CD4-positive, alpha-beta T cell treated with Interleukin-4 for 4 hours (primary cell): ENCODE measurements at regions not wholly inside any gene's neighbourhood (a gene's known extent, or its start where the extent isn't known, plus 50 kb on each side); places are given as distances from the start of the nearest gene placed in this dataset.
"Not testable (repeated sequence)": the region's sequence is repeated elsewhere in the genome, so short reads cannot be mapped to it uniquely, and the experiment has no call there.

ENCODE experiments used
- DNase-seq: peaks from one replicate; pipeline ENCODE4 v3.0.0-alpha.2; 2020

GRCh38 chr2:142571934-142572333 is 305.5 kb upstream of the KYNU start:
- DNase-seq: no peak

GRCh38 chr2:142562900-142563299 is 314.6 kb upstream of the KYNU start:
- no peak for DNase-seq

- DNase-seq: no peak
These were observed 315.8 kb upstream of the KYNU start for GRCh38 chr2:142561656-142562055.

GRCh38 chr2:142557391-142557790 is 320.1 kb upstream of the KYNU start:
- DNase-seq: no peak

GRCh38 chr2:142545999-142546398 is 331.5 kb upstream of the KYNU start:
- not testable (repeated sequence) for DNase-seq

- DNase-seq: no peak
These were observed 332.4 kb upstream of the KYNU start for GRCh38 chr2:142545036-142545435.

GRCh38 chr2:142544173-142544572 is 333.3 kb upstream of the KYNU start:
- no peak for DNase-seq

GRCh38 chr2:142542431-142542910 is 335.0 kb upstream of the KYNU start:
- no peak for DNase-seq

- no peak for DNase-seq
These were observed 340.5 kb upstream of the KYNU start for GRCh38 chr2:142536966-142537365.

- DNase-seq: no peak
These were observed 341.0 kb upstream of the KYNU start for GRCh38 chr2:142536492-142536891.

- no peak for DNase-seq
These were observed 342.2 kb upstream of the KYNU start for GRCh38 chr2:142535311-142535710.

- no peak for DNase-seq
These were observed 344.3 kb upstream of the KYNU start for GRCh38 chr2:142533177-142533576.

- no peak for DNase-seq
These were observed 346.1 kb upstream of the KYNU start for GRCh38 chr2:142531377-142531776.

- DNase-seq: no peak
These were observed 351.7 kb upstream of the KYNU start for GRCh38 chr2:142525720-142526119.

GRCh38 chr2:142521492-142521891 is 356.0 kb upstream of the KYNU start:
- no peak for DNase-seq

GRCh38 chr2:142515493-142515892 is 362.0 kb upstream of the KYNU start:
- DNase-seq: no peak

- no peak for DNase-seq
These were observed 368.1 kb upstream of the KYNU start for GRCh38 chr2:142509401-142509800.

GRCh38 chr2:142504754-142505153 is 372.7 kb upstream of the KYNU start:
- no peak for DNase-seq

- DNase-seq: no peak
These were observed 371.6 kb upstream of the LRP1B start for GRCh38 chr2:142502402-142502801.

- no peak for DNase-seq
These were observed 364.3 kb upstream of the LRP1B start for GRCh38 chr2:142495141-142495540.

- DNase-seq: not testable (repeated sequence)
These were observed 358.8 kb upstream of the LRP1B start for GRCh38 chr2:142489631-142490030.

- DNase-seq: no peak
These were observed 353.3 kb upstream of the LRP1B start for GRCh38 chr2:142484111-142484510.

GRCh38 chr2:142483653-142484052 is 352.8 kb upstream of the LRP1B start:
- DNase-seq: no peak

- DNase-seq: no peak
These were observed 347.4 kb upstream of the LRP1B start for GRCh38 chr2:142478206-142478605.

GRCh38 chr2:142472382-142472781 is 341.6 kb upstream of the LRP1B start:
- no peak for DNase-seq

- no peak for DNase-seq
These were observed 336.5 kb upstream of the LRP1B start for GRCh38 chr2:142467321-142467720.
